Stimulated activated CD8-positive, alpha-beta memory T cell treated with anti-CD3 and anti-CD28 coated beads, Interleukin-15, amount 100 ng/mL, for 48 hours (primary cell): ENCODE measurements at regions not wholly inside any gene's neighbourhood (a gene's known extent, or its start where the extent isn't known, plus 50 kb on each side); places are given as distances from the start of the nearest gene placed in this dataset.

ENCODE experiments used
- DNase-seq, 2 donors: peaks; one replicate each; pipeline ENCODE4 v3.0.0-alpha.2; 2020; ENCODE audit warnings: low read depth in 2 of 2

GRCh38 chr12:97274386-97274785, 188.2 kb upstream of the RMST start:
- DNase-seq: no peak

- DNase-seq: no peak
These were observed 187.3 kb upstream of the RMST start for GRCh38 chr12:97275256-97275655.

GRCh38 chr12:97275728-97276590, 186.6 kb upstream of the RMST start:
- DNase-seq: no peak

GRCh38 chr12:97276661-97277429, 185.8 kb upstream of the RMST start:
- DNase-seq: no peak

- no peak for DNase-seq
These were observed 179.3 kb upstream of the RMST start for GRCh38 chr12:97283297-97283696.

GRCh38 chr12:97288531-97288930, 174.1 kb upstream of the RMST start:
- no peak for DNase-seq

- DNase-seq: no peak
These were observed 170.0 kb upstream of the RMST start for GRCh38 chr12:97292588-97292987.

- no peak for DNase-seq
These were observed 169.1 kb upstream of the RMST start for GRCh38 chr12:97293541-97293940.

- no peak for DNase-seq
These were observed 162.8 kb upstream of the RMST start for GRCh38 chr12:97299847-97300246.

- no peak for DNase-seq
These were observed 162.2 kb upstream of the RMST start for GRCh38 chr12:97300431-97300830.

GRCh38 chr12:97300891-97301290, 161.7 kb upstream of the RMST start:
- no peak for DNase-seq

GRCh38 chr12:97301576-97301975, 161.0 kb upstream of the RMST start:
- DNase-seq: no peak

GRCh38 chr12:97305651-97306050, 157.0 kb upstream of the RMST start:
- DNase-seq: no peak

- DNase-seq: no peak
These were observed 156.5 kb upstream of the RMST start for GRCh38 chr12:97306147-97306546.

GRCh38 chr12:97308576-97309198, 153.9 kb upstream of the RMST start:
- no peak for DNase-seq

- DNase-seq: no peak
These were observed 152.7 kb upstream of the RMST start for GRCh38 chr12:97309921-97310320.

- DNase-seq: no peak
These were observed 150.0 kb upstream of the RMST start for GRCh38 chr12:97312570-97313135.

- no peak for DNase-seq
These were observed 149.0 kb upstream of the RMST start for GRCh38 chr12:97313471-97314190.

GRCh38 chr12:97316321-97316720, 146.3 kb upstream of the RMST start:
- no peak for DNase-seq

- no peak for DNase-seq
These were observed 141.0 kb upstream of the RMST start for GRCh38 chr12:97321621-97322020.

- no peak for DNase-seq
These were observed 140.2 kb upstream of the RMST start for GRCh38 chr12:97322388-97322787.

- DNase-seq: no peak
These were observed 139.4 kb upstream of the RMST start for GRCh38 chr12:97323154-97323553.
